Loucy (cell line): ENCODE measurements at regions not wholly inside any gene's neighbourhood (a gene's known extent, or its start where the extent isn't known, plus 50 kb on each side); places are given as distances from the start of the nearest gene placed in this dataset.

Experiments
- H2AFZ ChIP-seq: fragments of 200-600 bp; sonication (generic); 2 replicates; pipeline ENCODE4 v1.6.0; 2016; ENCODE audit warnings: antibody characterized with exemption, mild to moderate bottlenecking, low read length, moderate library complexity
- H3F3A ChIP-seq: fragments of 200-600 bp; 2 replicates; pipeline ENCODE4 v1.6.0; 2016; ENCODE audit warnings: antibody characterized with exemption, low read depth, mild to moderate bottlenecking
- H3K27me3 ChIP-seq: fragments of 200-600 bp; sonication (generic); 2 replicates; pipeline ENCODE4 v1.6.1; 2014; ENCODE audit warnings: low read length, mild to moderate bottlenecking; ENCODE audit not compliant: insufficient read depth, poor library complexity, severe bottlenecking
- H3K36me3 ChIP-seq: fragments of 200-600 bp; sonication (generic); 2 replicates; pipeline ENCODE4 v1.6.1; 2016; ENCODE audit warnings: low read length; ENCODE audit not compliant: insufficient read depth
- H3K4me1 ChIP-seq: fragments of 200-600 bp; sonication (generic); 2 replicates; pipeline ENCODE4 v1.5.1; 2014; ENCODE audit warnings: low read length, mild to moderate bottlenecking; ENCODE audit not compliant: insufficient read depth, poor library complexity, severe bottlenecking
- H3K4me2 ChIP-seq: fragments of 200-600 bp; sonication (generic); 2 replicates; pipeline ENCODE4 v1.6.0; 2014; ENCODE audit warnings: antibody characterized with exemption, low read length, low read depth, mild to moderate bottlenecking; ENCODE audit not compliant: poor library complexity, severe bottlenecking
- H3K4me3 ChIP-seq: fragments of 200-600 bp; sonication (generic); 2 replicates; pipeline ENCODE4 v1.5.1; 2014; ENCODE audit warnings: low read length, mild to moderate bottlenecking, mixed read lengths; ENCODE audit not compliant: poor library complexity, severe bottlenecking
- H3K79me2 ChIP-seq: fragments of 200-600 bp; sonication (generic); 2 replicates; pipeline ENCODE4 v1.6.1; 2014; ENCODE audit warnings: low read length; ENCODE audit not compliant: insufficient read depth
- H3K9ac ChIP-seq: fragments of 200-600 bp; sonication (generic); 2 replicates; pipeline ENCODE4 v1.6.0; 2014; ENCODE audit warnings: mild to moderate bottlenecking, low read depth, low read length, moderate library complexity; ENCODE audit not compliant: poor library complexity, severe bottlenecking
- H3K9me2 ChIP-seq: fragments of 200-600 bp; sonication (generic); replicated peaks from 2 replicates; pipeline ENCODE4 v1.6.1; 2016; ENCODE audit warnings: low read depth, low read length, mixed read lengths
- H3K9me3 ChIP-seq: fragments of 200-600 bp; sonication (generic); 2 replicates; pipeline ENCODE4 v1.6.1; 2014; ENCODE audit warnings: mild to moderate bottlenecking, antibody characterized with exemption, low read length, low read depth; ENCODE audit not compliant: insufficient read depth
- H4K20me1 ChIP-seq: fragments of 200-600 bp; sonication (generic); 2 replicates; pipeline ENCODE4 v1.6.0; 2014; ENCODE audit warnings: antibody characterized with exemption, low read length, mild to moderate bottlenecking; ENCODE audit not compliant: insufficient read depth, poor library complexity, severe bottlenecking
- CTCF ChIP-seq: fragments of 200-600 bp; sonication (generic); conservative IDR thresholded peaks from 2 replicates; pipeline ENCODE4 v1.5.1; 2014; ENCODE audit warnings: mild to moderate bottlenecking, antibody characterized with exemption, low read length
- EZH2phosphoT487 ChIP-seq: fragments of 200-600 bp; IDR thresholded peaks from 2 replicates; pipeline ENCODE4 v1.6.1; 2018; ENCODE audit warnings: antibody characterized with exemption, mild to moderate bottlenecking, moderate library complexity, borderline replicate concordance

GRCh38 chr9:104264431-104264830, 170.3 kb downstream of the SMC2 start:
- Histone ChIP-seq H3K79me2 (no peaks in the 10 kb centered on the region), H3K27me3 (no peaks in the 10 kb centered on the region), H4K20me1 (no peaks in the 10 kb centered on the region), H3K9ac (no peak overlapping the region), H3K36me3 (no peaks in the 10 kb centered on the region), H3K4me2 (no peak overlapping the region), H3K4me3 (no peak overlapping the region), H2AFZ (no peak overlapping the region), H3K9me3 (no peaks in the 10 kb centered on the region), H3K9me2 (no peaks in the 10 kb centered on the region), H3F3A (no peaks in the 10 kb centered on the region), H3K4me1 (no peaks in the 10 kb centered on the region)
- TF ChIP-seq CTCF (no peak), EZH2phosphoT487 (no peak)

GRCh38 chr9:104269374-104269773, 175.3 kb downstream of the SMC2 start:
- Histone ChIP-seq H2AFZ (no peak overlapping the region), H3K4me1 (no peaks in the 10 kb centered on the region), H3K9me3 (no peaks in the 10 kb centered on the region), H3K27me3 (no peaks in the 10 kb centered on the region), H3K79me2 (no peaks in the 10 kb centered on the region), H4K20me1 (no peaks in the 10 kb centered on the region), H3K9me2 (no peaks in the 10 kb centered on the region), H3F3A (no peaks in the 10 kb centered on the region), H3K36me3 (no peaks in the 10 kb centered on the region), H3K9ac (no peak overlapping the region), H3K4me3 (no peak overlapping the region), H3K4me2 (no peak overlapping the region)
- TF ChIP-seq CTCF (no peak), EZH2phosphoT487 (no peak)

GRCh38 chr9:104269996-104270963, 176.2 kb downstream of the SMC2 start:
- no peaks in the 10 kb centered on the region for H4K20me1 ChIP-seq
- H3K4me2 ChIP-seq, result no peak overlapping the region
- no peaks in the 10 kb centered on the region for H3K9me2 ChIP-seq
- no peaks in the 10 kb centered on the region for H3K79me2 ChIP-seq
- no peaks in the 10 kb centered on the region for H3K9me3 ChIP-seq
- H3F3A ChIP-seq, result no peaks in the 10 kb centered on the region
- H3K9ac ChIP-seq, result no peak overlapping the region
- no peaks in the 10 kb centered on the region for H3K27me3 ChIP-seq
- H2AFZ ChIP-seq, result no peak overlapping the region
- TF ChIP-seq CTCF (no peak), EZH2phosphoT487 (no peak)
- H3K4me3 ChIP-seq, result no peak overlapping the region
- no peaks in the 10 kb centered on the region for H3K4me1 ChIP-seq
- no peaks in the 10 kb centered on the region for H3K36me3 ChIP-seq
